Loucy (cell line): ENCODE measurements at regions not wholly inside any gene's neighbourhood (a gene's known extent, or its start where the extent isn't known, plus 50 kb on each side); places are given as distances from the start of the nearest gene placed in this dataset.
A peak's percentile ranks its signal among the peaks of the same experiment; 100 is the strongest.

Experiments
- H2AFZ ChIP-seq: fragments of 200-600 bp; sonication (generic); 2 replicates; pipeline ENCODE4 v1.6.0; 2016; ENCODE audit warnings: antibody characterized with exemption, mild to moderate bottlenecking, low read length, moderate library complexity
- H3F3A ChIP-seq: fragments of 200-600 bp; 2 replicates; pipeline ENCODE4 v1.6.0; 2016; ENCODE audit warnings: antibody characterized with exemption, low read depth, mild to moderate bottlenecking
- H3K27me3 ChIP-seq: fragments of 200-600 bp; sonication (generic); 2 replicates; pipeline ENCODE4 v1.6.1; 2014; ENCODE audit warnings: low read length, mild to moderate bottlenecking; ENCODE audit not compliant: insufficient read depth, poor library complexity, severe bottlenecking
- H3K36me3 ChIP-seq: fragments of 200-600 bp; sonication (generic); 2 replicates; pipeline ENCODE4 v1.6.1; 2016; ENCODE audit warnings: low read length; ENCODE audit not compliant: insufficient read depth
- H3K4me1 ChIP-seq: fragments of 200-600 bp; sonication (generic); 2 replicates; pipeline ENCODE4 v1.5.1; 2014; ENCODE audit warnings: low read length, mild to moderate bottlenecking; ENCODE audit not compliant: insufficient read depth, poor library complexity, severe bottlenecking
- H3K4me2 ChIP-seq: fragments of 200-600 bp; sonication (generic); 2 replicates; pipeline ENCODE4 v1.6.0; 2014; ENCODE audit warnings: antibody characterized with exemption, low read length, low read depth, mild to moderate bottlenecking; ENCODE audit not compliant: poor library complexity, severe bottlenecking
- H3K4me3 ChIP-seq: fragments of 200-600 bp; sonication (generic); 2 replicates; pipeline ENCODE4 v1.5.1; 2014; ENCODE audit warnings: low read length, mild to moderate bottlenecking, mixed read lengths; ENCODE audit not compliant: poor library complexity, severe bottlenecking
- H3K79me2 ChIP-seq: fragments of 200-600 bp; sonication (generic); 2 replicates; pipeline ENCODE4 v1.6.1; 2014; ENCODE audit warnings: low read length; ENCODE audit not compliant: insufficient read depth
- H3K9ac ChIP-seq: fragments of 200-600 bp; sonication (generic); 2 replicates; pipeline ENCODE4 v1.6.0; 2014; ENCODE audit warnings: mild to moderate bottlenecking, low read depth, low read length, moderate library complexity; ENCODE audit not compliant: poor library complexity, severe bottlenecking
- H3K9me2 ChIP-seq: fragments of 200-600 bp; sonication (generic); replicated peaks from 2 replicates; pipeline ENCODE4 v1.6.1; 2016; ENCODE audit warnings: low read depth, low read length, mixed read lengths
- H3K9me3 ChIP-seq: fragments of 200-600 bp; sonication (generic); 2 replicates; pipeline ENCODE4 v1.6.1; 2014; ENCODE audit warnings: mild to moderate bottlenecking, antibody characterized with exemption, low read length, low read depth; ENCODE audit not compliant: insufficient read depth
- H4K20me1 ChIP-seq: fragments of 200-600 bp; sonication (generic); 2 replicates; pipeline ENCODE4 v1.6.0; 2014; ENCODE audit warnings: antibody characterized with exemption, low read length, mild to moderate bottlenecking; ENCODE audit not compliant: insufficient read depth, poor library complexity, severe bottlenecking
- EZH2phosphoT487 ChIP-seq: fragments of 200-600 bp; IDR thresholded peaks from 2 replicates; pipeline ENCODE4 v1.6.1; 2018; ENCODE audit warnings: antibody characterized with exemption, mild to moderate bottlenecking, moderate library complexity, borderline replicate concordance
- TF ChIP-seq, protein P1 (sequence below): fragments of 200-600 bp; sonication (generic); conservative IDR thresholded peaks from 2 replicates; pipeline ENCODE4 v1.5.1; 2014; ENCODE audit warnings: mild to moderate bottlenecking, antibody characterized with exemption, low read length

GRCh38 chr6:81863123-81863522 lies 110.6 kb upstream of the TENT5A start:
- no peak for TF ChIP-seq EZH2phosphoT487
- TF ChIP-seq, protein P1, sequence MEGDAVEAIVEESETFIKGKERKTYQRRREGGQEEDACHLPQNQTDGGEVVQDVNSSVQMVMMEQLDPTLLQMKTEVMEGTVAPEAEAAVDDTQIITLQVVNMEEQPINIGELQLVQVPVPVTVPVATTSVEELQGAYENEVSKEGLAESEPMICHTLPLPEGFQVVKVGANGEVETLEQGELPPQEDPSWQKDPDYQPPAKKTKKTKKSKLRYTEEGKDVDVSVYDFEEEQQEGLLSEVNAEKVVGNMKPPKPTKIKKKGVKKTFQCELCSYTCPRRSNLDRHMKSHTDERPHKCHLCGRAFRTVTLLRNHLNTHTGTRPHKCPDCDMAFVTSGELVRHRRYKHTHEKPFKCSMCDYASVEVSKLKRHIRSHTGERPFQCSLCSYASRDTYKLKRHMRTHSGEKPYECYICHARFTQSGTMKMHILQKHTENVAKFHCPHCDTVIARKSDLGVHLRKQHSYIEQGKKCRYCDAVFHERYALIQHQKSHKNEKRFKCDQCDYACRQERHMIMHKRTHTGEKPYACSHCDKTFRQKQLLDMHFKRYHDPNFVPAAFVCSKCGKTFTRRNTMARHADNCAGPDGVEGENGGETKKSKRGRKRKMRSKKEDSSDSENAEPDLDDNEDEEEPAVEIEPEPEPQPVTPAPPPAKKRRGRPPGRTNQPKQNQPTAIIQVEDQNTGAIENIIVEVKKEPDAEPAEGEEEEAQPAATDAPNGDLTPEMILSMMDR, result no peak
- 0 out of 2 replicates have a peak overlapping the region, but pooled peaks have one; percentile 31 for H2AFZ ChIP-seq
- no peaks in the 10 kb centered on the region for H3K4me1 ChIP-seq
- H3K4me3 ChIP-seq, result no peak overlapping the region
- H4K20me1 ChIP-seq, result no peaks in the 10 kb centered on the region
- H3K9me3 ChIP-seq, result no peaks in the 10 kb centered on the region
- H3K36me3 ChIP-seq, result no peaks in the 10 kb centered on the region
- no peaks in the 10 kb centered on the region for H3K9me2 ChIP-seq
- H3K4me2 ChIP-seq, result no peak overlapping the region
- H3K27me3 ChIP-seq, result no peaks in the 10 kb centered on the region
- no peak overlapping the region for H3K9ac ChIP-seq
- no peaks in the 10 kb centered on the region for H3F3A ChIP-seq
- no peaks in the 10 kb centered on the region for H3K79me2 ChIP-seq

DNA sequence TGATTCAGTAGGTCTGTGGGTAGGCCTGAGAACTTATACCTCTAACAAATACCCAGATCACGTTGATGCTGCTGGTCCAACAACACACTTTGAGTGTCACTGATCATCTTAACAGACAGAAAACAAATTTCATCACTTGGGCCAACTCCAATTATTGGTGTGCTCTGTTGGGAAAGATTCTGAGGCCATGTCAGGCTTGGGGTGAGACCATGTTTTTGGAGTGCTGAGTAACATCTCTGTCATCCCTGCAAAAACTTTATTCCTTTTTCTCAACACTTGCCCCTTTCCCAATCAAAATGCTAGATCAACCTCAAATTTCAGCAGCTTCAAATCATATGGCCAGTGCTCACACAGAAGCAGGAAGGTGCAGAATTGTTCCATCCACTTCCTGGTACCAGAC lies 108.8 kb upstream of the TENT5A start:
- H3K9ac ChIP-seq, result no peak overlapping the region
- no peaks in the 10 kb centered on the region for H3K4me1 ChIP-seq
- no peak overlapping the region for H3K4me3 ChIP-seq
- no peaks in the 10 kb centered on the region for H3K36me3 ChIP-seq
- H4K20me1 ChIP-seq, result no peaks in the 10 kb centered on the region
- TF ChIP-seq, protein P1, result no peak
- TF ChIP-seq EZH2phosphoT487, result no peak
- no peak overlapping the region for H3K4me2 ChIP-seq
- no peaks in the 10 kb centered on the region for H3F3A ChIP-seq
- H3K79me2 ChIP-seq, result no peaks in the 10 kb centered on the region
- H3K9me3 ChIP-seq, result no peaks in the 10 kb centered on the region
- no peaks in the 10 kb centered on the region for H3K9me2 ChIP-seq
- H3K27me3 ChIP-seq, result no peaks in the 10 kb centered on the region
- no peak overlapping the region for H2AFZ ChIP-seq

DNA sequence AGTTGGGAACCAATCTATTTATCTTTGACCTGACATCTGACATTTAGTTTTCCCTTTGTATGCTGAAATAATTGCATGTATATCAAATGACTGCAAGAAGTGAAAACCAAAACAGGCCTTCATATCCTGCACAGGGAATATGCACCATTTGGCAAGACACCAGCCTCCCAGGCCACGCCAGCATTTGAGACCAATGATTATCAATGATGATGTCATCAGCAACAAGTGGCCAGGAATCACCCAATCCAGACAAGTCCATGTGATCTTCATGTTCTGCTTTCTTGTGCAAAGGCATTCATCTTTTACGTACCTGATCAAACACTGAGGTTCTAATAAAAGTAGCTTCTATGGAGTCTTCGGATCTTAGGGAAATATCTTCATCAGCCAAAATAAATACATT lies 107.4 kb upstream of the TENT5A start:
- Histone ChIP-seq H3K4me1 (peaks cover 6% of the 10 kb centered on the region), H2AFZ (no peak overlapping the region), H3K9ac (no peak overlapping the region), H3K36me3 (no peaks in the 10 kb centered on the region), H3F3A (no peaks in the 10 kb centered on the region), H3K27me3 (no peaks in the 10 kb centered on the region), H3K4me3 (no peak overlapping the region), H3K9me2 (no peaks in the 10 kb centered on the region), H3K79me2 (no peaks in the 10 kb centered on the region), H3K9me3 (no peaks in the 10 kb centered on the region), H3K4me2 (no peak overlapping the region), H4K20me1 (no peaks in the 10 kb centered on the region)
- TF ChIP-seq, protein P1, result no peak
- no peak for TF ChIP-seq EZH2phosphoT487
